HG03135 (cell line): ENCODE measurements at regions not wholly inside any gene's neighbourhood (a gene's known extent, or its start where the extent isn't known, plus 50 kb on each side); places are given as distances from the start of the nearest gene placed in this dataset.

Experiments used
- ATAC-seq: cut with Tn5 transposase; IDR thresholded peaks from one replicate; pipeline ENCODE4 v1.9.1; 2021; ENCODE audit warnings: mild to moderate bottlenecking, moderate library complexity; ENCODE audit not compliant: unreplicated experiment

DNA sequence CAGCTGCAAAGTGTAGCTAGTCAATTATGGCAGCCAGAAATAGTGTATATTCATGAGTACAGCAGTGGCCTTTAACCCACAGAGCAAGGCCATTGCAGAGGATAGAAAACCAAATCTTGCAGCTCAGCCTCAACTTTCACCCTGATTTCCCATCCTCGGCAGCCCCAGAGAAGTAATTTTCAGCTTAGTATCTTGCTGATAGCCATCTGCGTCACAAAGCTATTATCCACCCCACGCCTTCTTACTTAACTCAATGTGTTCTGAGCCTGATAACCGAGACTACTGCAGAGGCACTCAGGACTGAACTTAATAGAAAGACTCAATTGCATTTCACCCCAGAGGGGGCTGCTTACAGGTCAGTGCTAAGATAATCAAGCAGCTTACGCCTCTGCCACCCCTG lies 174.5 kb upstream of the MAOA start:
- no peak for ATAC-seq

DNA sequence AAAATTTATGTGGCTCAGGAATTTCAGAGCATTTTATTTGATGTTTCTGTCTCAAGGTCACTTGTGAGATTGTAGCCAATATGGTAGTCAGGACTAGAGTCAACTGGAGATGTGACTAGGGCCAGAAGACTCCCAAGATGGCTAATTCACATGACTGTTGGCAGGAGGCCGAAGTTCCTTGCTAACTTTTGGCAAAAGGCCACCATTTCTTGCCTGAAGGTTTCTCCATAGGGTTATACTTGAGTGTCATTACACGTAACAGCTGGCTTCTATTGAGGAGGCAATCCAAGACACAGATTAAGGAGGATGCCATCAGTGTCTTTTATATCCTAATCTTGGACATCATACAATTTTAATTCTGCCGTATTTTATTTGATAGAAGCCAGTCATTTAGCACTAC lies 162.3 kb upstream of the MAOA start:
- ATAC-seq = no peak

DNA sequence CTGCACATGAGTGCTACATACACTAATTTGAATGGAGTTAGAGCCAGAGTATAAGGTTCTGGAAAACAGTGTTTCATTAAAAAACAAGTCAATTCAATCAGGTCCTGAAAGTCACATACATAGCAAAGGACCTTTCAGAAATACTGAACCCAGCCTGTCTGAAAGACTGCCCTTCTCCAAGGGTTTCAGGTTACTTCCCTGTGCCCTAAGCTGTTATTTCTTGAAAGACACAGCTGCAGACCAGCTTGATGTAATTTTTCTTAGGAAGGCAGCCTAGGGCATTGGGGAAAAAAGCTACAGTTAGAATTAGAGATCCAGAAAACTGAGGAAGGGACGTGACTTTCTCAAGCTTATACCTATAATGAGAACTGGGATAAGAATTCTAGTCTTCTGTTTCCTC lies 155.9 kb upstream of the MAOA start:
- ATAC-seq = no peak

DNA sequence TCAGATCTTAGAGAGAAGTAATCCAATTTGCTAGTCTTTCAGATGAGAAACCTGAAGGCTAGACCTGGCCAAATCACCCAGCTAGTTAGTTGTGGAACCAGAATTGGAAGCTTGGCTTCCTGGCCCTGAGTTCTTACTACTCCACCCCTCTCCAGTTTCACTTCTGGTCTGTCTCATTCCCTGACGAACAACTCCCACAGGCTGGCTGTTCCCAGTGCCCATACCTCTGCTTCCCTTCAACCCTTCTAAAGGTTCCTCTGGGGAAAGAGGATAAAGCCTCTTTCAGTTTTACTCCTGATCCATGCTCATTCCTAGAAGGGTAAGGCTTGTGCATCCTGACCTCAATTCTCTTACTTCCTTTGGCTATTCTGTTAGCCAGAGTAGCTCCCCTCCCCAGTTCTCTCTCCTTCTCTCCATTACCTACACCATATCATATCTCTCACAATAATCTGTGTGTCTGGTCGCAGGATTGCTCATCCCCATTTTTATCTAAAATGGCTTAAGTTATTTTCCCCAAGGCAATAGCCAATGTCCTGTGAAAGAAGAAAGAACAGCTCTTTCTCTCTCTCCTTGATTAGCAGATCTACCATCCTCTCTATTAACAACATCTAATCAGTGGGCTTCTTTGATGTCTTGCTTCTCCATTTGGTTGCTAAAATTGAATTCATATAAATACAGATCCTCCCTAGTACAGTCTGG lies 155.0 kb upstream of the MAOA start:
- ATAC-seq = no peak

DNA sequence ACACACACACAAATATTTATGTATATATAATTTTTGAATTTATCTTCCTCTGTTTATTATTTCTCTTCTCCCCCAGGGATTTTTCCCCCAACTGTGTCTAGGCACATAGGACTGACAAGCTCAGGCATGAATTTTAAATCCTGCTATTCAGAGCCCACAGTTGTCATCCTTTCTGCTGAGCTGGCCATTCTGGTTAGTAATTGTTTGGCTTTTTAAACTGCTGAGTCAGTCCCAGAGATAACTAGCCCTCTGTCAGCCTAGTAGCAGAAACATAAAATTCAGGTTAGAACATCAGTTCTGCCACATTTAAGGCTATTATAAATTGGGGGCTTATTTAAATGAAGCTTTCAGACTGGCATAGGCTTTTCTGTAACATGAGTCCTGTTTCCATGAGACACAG lies 151.7 kb upstream of the MAOA start:
- ATAC-seq = no peak

DNA sequence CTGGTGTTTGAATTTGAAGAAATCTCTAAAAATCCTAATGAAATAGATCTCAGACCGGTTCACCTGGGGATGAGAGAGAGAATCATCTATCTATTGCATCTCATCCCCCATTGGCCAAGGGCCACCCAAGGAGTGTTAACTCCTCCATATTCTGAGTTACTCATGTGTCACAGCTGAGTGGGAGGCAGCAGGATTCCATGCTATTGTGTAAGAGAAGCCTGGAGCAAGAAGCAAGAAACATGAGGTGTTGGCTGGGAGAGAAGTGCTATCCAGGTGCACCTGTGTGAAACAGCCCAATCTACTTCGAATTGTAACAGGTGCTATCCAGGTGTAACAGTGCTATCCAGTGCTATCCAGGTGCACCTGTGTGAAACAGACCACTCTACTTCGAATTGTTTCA lies 150.3 kb upstream of the MAOA start:
- ATAC-seq = no peak

DNA sequence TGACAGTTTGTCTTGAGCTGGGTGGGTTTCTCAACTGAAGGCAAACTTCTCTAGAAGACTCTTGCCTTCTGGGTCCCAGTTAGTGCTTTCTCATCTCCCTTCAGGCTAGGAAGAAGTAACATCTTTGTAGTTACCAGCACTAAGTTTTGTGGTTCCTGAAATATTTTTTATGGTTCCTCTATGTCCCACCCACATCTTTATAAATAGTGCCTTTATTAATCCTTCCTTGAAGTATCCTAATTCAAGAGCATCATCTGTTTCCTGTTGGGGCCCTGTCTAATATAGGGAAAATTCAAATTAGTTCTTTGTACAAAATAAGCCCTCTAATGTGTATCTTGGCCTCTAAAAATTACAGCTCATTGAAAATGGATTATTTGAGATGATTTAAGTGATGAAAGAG lies 147.4 kb upstream of the MAOA start:
- no peak for ATAC-seq

DNA sequence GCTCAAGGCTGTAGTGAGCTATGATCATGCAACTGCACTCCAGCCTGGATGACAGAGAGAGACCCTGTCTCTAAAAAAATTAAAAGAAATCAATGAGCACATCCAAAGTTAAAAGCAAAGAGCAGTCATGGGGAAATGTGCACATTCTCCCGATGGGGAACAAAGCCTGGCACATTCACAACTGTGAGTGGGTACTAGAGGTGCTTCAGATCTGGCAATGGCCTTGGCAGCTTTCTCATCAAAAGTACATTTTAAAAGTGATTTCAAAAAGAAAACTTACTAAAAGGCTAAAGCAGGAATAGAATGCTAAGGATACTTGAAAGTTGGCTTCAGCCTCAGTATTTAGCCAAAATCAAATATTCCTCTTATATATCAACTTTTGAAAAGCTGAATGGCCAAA lies 145.9 kb upstream of the MAOA start:
- no peak for ATAC-seq

DNA sequence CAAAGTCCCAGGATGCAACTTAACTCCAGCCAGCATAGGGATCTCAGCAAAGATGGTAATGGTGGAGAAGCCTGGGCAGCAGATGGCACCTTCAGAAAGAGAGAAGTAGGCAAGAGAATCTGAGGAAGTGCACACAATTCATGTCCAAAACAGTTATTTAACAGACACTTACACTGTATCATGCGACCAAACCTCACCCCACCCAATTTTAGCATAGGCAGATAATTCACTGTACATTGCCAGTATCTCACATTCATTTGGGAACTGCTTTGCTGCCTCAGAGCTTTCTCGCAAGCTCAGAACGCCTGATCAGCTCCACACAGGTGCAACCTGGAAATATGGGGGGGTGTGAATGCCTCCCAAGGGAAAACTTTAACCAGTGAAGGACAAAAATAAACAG lies 143.0 kb upstream of the MAOA start:
- no peak for ATAC-seq

DNA sequence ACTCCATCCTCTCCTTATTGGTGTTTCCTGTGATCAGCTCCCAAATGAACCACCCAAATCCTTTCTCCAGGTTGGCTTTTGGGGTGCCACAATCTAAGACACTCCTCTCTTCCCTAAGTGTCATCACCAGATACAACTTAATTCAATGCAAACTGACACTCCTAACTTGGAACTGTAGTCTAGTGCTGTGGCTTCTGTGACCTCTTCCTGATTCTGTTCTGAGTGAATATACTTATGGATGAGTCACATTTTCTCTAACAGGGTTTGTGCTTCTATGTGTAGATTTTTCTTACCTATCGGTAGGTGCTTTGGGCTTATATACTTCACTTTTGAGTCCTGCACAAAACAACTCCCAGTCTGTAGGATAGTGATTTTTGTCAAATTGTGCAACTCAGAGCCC lies 141.3 kb upstream of the MAOA start:
- no peak for ATAC-seq

DNA sequence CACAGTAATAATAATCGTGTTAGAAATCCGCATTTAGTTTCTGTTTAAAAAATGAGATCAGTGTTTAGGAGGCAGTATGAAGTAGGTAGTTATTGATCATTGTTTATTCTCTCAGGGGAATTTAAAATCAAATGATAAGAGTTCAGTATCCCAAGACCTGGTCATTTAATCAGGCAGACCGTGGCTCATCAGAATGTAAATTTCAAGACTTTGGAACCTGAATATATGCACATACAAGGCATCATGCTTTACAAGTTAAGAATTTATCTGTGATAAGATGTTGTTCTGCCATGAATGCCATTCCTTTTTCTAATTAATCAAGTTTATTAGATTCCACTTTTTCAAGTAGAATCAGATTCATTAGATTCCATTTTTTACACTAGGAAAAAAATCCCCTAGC lies 133.5 kb upstream of the MAOA start:
- no peak for ATAC-seq

DNA sequence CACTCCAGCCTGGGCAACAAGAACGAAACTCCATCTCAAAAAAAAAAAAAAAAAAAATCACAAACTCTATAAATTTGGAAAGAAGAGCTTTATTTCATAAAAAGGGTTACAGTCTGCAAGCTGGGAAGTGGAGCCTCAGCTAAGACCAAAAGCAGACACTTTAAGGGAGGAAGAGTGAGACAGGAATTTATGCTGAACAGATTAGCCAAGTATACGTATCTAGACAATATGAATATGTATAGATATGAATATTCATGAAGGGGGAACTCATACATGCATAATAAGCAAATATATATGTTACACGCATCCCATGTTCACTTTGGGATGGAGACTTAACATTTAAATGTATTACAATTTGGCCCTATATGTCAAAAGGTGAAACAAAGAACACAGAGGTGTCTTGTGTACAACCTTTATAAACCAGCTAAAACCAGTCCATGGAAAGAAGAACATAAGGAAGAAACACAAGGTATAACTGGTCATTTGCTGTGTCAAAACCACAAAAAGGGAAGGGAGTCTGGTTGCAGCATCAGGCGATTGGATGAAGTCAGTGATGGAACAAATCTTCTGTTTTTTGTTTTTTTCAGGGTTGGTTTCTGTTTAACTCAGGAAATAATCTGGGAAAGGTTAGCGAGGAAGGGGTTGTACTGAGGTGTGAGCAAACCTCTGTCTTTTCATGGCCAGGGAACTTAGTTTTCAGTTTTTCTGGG lies 130.0 kb upstream of the MAOA start:
- ATAC-seq = no peak

DNA sequence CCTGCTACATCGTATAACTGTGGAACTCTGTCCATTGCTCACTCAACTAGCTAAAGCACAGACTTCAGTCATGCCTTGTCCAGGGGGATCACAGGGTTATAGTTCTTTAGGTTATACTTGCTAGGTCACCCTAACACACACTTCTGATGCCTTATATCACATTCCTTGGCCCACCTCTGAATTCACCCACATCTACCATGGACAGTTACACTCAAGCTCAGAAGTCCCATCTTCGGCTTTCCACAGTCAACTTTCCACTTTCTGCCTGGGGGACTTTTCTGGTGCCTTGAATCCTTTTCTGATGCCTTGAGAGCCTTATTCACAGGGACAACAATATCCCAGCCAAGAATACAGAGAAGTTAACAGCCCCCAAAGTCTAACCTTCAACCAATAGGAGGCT lies 129.2 kb upstream of the MAOA start:
- no peak for ATAC-seq

DNA sequence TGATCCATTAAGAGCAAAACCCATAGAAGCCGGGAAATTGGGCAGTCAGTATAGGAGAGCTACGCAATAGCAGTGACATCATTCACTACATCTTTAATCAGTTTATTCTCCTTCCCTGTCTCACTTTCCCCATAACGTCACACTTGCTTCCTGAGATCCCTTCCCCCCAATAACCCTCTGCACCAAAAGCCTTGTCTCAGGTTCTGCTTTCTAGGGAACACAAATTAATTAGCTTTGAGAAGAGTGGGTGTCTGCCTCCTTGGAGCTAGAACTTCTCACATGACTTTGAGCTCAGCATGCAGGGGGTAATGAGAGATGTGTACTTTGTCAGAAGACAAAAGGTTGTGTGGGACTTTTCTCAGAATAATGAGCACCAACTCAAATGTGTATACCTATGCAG lies 128.3 kb upstream of the MAOA start:
- no peak for ATAC-seq

DNA sequence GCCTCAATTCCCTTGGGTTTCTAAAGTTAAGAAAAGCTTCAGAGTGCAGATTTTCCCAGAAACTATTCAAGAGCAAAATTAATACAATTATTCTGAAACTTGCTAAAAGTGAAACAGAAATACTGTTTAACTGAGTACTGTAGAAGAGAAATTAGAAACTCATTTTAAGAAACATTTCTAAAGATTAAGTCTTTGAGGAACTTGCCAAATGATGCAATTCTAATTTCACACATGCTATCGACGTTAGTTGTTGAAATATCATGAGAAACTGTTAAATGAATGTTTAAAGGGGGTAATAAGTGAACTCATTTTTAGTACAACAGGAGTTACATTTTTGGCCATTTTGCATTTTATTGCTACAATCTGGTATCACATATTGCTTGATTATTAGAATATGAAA lies 125.3 kb upstream of the MAOA start:
- no peak for ATAC-seq

DNA sequence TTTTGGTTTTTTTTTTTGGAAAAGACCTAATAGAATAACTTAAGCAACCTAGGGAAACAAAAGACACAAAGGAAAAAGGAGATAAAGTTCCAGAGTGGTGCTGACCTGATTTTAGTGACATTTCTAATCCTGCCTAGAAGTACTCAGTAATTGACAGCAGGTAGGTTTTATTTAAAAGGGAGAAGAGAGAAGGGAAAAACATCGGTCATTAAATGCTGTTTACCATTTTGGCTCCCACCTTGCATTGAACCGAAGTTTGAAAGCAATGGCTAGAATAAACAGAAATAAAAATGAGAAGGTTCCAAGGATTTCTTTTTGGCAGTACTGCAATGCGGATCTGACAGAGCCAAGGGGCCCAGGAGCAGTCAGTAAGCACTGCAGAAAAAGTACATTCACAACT lies 115.8 kb upstream of the MAOA start:
- no peak for ATAC-seq

DNA sequence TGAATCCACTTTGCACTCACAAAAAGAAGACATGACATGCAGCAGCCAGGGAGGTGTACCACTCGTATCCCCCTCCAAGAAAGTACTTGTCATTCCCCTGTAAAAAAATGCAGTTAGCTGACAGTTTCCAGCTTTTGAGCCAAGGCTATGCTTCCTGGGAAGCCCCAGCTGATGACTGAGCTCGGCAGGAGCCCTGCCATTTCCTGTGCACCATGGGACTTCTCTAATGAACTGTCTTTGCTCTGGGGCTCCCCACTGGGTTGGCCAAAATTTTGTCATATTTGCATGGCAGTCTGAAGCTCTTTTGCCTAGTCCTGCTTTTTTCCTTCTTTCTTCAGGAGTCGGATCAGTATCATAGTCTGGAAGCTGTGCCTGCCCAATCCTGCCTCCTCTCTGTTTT lies 104.5 kb upstream of the MAOA start:
- ATAC-seq = no peak

DNA sequence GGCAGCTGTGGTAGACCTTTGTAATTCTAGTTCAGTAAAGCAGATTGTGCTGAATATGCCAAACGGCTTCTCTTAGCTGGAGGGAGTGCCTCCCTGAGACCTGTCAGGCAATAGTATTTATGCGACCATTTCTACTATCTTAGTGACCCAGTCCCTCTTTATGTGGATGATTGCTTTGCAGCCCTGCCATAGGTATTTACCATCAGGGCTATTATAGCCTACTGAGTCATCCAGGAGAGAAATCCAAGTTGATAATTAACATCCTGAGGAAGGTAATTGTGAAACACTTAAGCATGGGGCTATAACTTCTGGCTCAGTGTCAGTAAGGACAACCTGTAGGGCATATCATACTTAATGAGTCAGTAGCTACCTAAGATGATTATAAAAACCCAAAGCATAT lies 103.9 kb upstream of the MAOA start:
- no peak for ATAC-seq

DNA sequence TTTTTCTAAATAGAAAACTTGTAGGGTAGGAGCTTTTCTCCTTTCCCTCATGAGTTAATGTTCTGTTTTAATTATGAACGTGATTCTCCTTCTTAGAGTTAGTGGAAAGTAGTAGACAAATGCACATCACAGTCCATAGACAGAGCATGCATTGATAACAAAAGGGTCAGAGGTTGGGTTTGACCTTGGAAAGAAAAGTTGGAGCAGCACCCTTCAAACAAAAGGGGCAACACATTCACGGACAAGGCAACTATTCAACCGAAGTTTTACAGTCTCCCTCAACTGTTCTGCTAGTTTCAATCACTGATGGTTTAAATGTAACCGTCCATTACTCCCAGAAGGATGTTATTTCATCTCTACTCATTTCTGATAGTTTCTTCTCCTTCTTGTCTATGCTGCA lies 103.4 kb upstream of the MAOA start:
- no peak for ATAC-seq

DNA sequence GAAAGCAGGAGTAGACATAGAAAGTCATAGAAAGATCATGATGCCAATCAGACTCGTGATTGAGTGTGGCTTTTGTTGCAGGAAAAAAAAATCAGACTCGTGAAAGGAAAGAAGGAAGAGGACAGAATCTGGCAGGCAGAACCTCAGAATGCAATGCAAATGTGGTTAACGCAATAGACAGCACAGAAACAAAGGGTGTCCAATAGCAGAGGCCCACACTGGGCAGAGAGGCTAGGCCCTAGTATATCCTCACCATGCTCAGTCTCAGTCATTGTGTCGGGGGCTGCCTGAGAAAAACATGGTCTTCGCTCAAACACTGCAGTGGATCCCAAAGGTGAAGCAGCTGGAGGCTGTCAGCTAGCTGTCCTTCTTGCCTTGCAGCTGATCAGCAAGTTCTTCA lies 102.8 kb upstream of the MAOA start:
- ATAC-seq = no peak

DNA sequence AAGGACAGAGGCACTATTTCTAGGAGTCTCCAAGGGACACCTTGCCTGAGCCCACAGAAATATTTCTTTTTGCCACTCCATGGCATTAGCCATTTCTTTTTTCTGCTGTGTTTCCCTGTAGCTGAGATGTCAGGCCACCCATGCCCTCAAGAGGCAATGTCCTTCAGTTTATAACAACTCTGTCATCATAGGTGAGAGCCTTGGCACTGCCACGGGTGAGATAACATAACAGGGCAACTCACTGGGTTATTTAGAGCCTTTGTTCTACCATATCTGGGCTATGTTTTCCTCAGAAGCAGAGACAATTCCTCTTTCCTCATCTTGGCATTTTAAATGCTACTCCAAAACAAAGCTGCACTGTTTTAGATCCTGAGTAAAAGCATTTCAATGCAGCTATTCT lies 99.9 kb upstream of the MAOA start:
- no peak for ATAC-seq

DNA sequence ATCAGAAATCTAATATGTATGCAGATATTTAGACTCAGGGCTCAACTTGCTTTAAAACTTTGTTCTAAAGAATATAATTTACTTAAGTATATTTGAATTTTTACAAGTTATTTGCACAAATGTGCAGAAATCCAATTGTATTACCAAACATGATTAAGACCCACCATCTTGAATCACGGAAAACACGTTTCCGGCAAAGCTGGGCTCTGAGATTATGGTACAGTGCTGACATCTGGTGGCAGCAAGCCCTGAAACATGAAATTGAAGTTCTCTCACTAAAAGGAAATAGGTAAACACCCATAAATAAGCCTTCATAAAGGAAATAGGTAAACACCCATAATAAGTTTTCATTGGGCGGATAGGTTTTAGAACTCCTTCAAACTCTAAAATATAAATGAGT lies 98.3 kb upstream of the MAOA start:
- ATAC-seq = no peak

DNA sequence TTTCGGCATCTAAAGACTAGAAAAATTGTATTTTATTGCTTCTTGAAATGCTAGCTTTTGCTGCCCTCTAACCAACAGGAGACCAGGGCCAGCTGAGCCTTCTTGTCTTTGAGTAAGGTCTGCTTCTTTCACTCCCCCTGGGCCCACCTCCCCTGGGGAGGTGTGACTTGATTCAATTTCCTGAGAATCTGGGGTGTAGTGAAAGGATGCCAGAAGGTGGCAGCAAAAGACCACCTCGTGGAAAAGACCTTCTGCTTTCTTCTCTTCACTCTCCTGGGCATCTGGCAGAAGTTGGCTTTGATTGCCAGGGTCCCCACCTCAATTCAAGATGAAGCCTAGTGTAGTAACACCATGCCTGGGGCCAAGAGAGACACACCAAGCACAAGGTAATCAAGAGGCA lies 96.5 kb upstream of the MAOA start:
- ATAC-seq = no peak
